OCI-LY1 (cell line): ENCODE measurements at regions not wholly inside any gene's neighbourhood (a gene's known extent, or its start where the extent isn't known, plus 50 kb on each side); places are given as distances from the start of the nearest gene placed in this dataset.

Experiments used
- H2AFZ ChIP-seq: fragments of 200-600 bp; sonication (generic), shearing (Covaris generic); 2 replicates; pipeline ENCODE4 v1.6.0; 2014; ENCODE audit warnings: antibody characterized with exemption, mild to moderate bottlenecking, low read length
- H3F3A ChIP-seq: fragments of 200-600 bp; sonication (generic), shearing (Covaris generic); 2 replicates; pipeline ENCODE4 v1.6.0; 2014; ENCODE audit warnings: mild to moderate bottlenecking, antibody characterized with exemption, low read length, moderate library complexity; ENCODE audit not compliant: insufficient read depth
- H3K27ac ChIP-seq: fragments of 200-600 bp; sonication (generic); 2 replicates; pipeline ENCODE4 v1.5.1; 2014; ENCODE audit warnings: low read length, mixed run types, mild to moderate bottlenecking, low read depth; ENCODE audit not compliant: poor library complexity, severe bottlenecking
- H3K27me3 ChIP-seq: fragments of 200-600 bp; sonication (generic); 2 replicates; pipeline ENCODE4 v1.6.0; 2014; ENCODE audit warnings: antibody characterized with exemption, mild to moderate bottlenecking, low read length, moderate library complexity; ENCODE audit not compliant: insufficient read depth
- H3K36me3 ChIP-seq: fragments of 200-600 bp; sonication (generic); 2 replicates; pipeline ENCODE4 v1.6.1; 2014; ENCODE audit warnings: mild to moderate bottlenecking, antibody characterized with exemption, low read length, moderate library complexity, mixed read lengths; ENCODE audit not compliant: insufficient read depth
- H3K4me1 ChIP-seq: fragments of 200-600 bp; sonication (generic); 2 replicates; pipeline ENCODE4 v1.5.1; 2014; ENCODE audit warnings: mild to moderate bottlenecking, low read length, moderate library complexity; ENCODE audit not compliant: insufficient read depth, severe bottlenecking
- H3K4me2 ChIP-seq: fragments of 200-600 bp; sonication (generic), shearing (Covaris generic); 2 replicates; pipeline ENCODE4 v1.6.1; 2014; ENCODE audit warnings: low read length
- H3K4me3 ChIP-seq: fragments of 200-600 bp; sonication (generic); 2 replicates; pipeline ENCODE4 v1.5.1; 2014; ENCODE audit warnings: low read length, low read depth, mild to moderate bottlenecking, mixed read lengths; ENCODE audit not compliant: poor library complexity, severe bottlenecking
- H3K79me2 ChIP-seq: fragments of 200-600 bp; shearing (Covaris generic); 2 replicates; pipeline ENCODE4 v1.6.1; 2016; ENCODE audit warnings: mixed run types, low read length, mixed read lengths; ENCODE audit not compliant: insufficient read depth
- H3K9ac ChIP-seq: fragments of 200-600 bp; sonication (generic), shearing (Covaris generic); 2 replicates; pipeline ENCODE4 v1.6.1; 2014; ENCODE audit warnings: mild to moderate bottlenecking, low read length, mixed read lengths
- H3K9me2 ChIP-seq: fragments of 200-600 bp; sonication (generic), shearing (Covaris generic); 2 replicates; pipeline ENCODE4 v1.6.1; 2014; ENCODE audit warnings: low read depth, mild to moderate bottlenecking, low read length, mixed read lengths
- H3K9me3 ChIP-seq: fragments of 200-600 bp; shearing (Covaris generic); 2 replicates; pipeline ENCODE4 v1.6.1; 2014; ENCODE audit warnings: low read length, mixed read lengths
- H4K20me1 ChIP-seq: fragments of 200-600 bp; sonication (generic), shearing (Covaris generic); 2 replicates; pipeline ENCODE4 v1.6.0; 2016; ENCODE audit warnings: mild to moderate bottlenecking, low read length; ENCODE audit not compliant: insufficient read depth
- EZH2 ChIP-seq: fragments of 200-600 bp; sonication (generic), shearing (Covaris generic); IDR thresholded peaks from 2 replicates; pipeline ENCODE4 v1.8.0; 2017; ENCODE audit warnings: borderline replicate concordance, mixed run types, mild to moderate bottlenecking, antibody characterized with exemption, low read length, moderate library complexity, mixed read lengths
- TF ChIP-seq, protein P1 (sequence below): fragments of 200-600 bp; sonication (generic), shearing (Covaris generic); IDR thresholded peaks from 2 replicates; pipeline ENCODE4 v1.5.1; 2017; ENCODE audit warnings: mild to moderate bottlenecking, antibody characterized with exemption, low read length, moderate library complexity, mixed read lengths

DNA sequence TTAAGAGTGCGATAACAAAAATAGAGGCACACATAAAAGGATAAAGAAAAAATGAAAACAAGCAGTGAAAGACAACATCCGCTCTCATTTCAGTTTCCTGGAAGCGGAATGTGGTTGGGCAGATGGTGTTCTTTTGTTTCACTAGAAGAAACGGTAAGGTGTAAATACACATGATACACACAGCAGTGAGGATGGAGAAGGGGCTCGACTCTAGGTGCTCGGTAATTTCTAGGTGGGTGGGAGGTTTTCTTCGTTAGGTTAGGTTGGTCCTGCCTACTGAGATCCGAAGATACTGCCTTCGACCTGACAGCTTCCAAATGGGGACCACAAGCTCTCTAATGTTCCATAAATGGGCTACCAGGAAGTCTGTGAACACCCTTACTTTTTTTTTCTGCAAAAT is 1082.5 kb downstream of the BCL11B start:
- H3K27me3 ChIP-seq: 0 out of 2 replicates have a peak, but pooled peaks cover 3% of the 10 kb centered on the region
- H3K27ac ChIP-seq: no peak overlapping the region
- no peaks in the 10 kb centered on the region for H4K20me1 ChIP-seq

GRCh38 chr14:98189944-98190343 is 1082.1 kb downstream of the BCL11B start:
- Histone ChIP-seq H3K27ac (no peak overlapping the region), H3K4me3 (no peak overlapping the region), H3K9me2 (no peaks in the 10 kb centered on the region), H3K9me3 (no peaks in the 10 kb centered on the region), H3F3A (no peaks in the 10 kb centered on the region), H2AFZ (no peak overlapping the region), H3K79me2 (no peaks in the 10 kb centered on the region), H3K36me3 (no peaks in the 10 kb centered on the region), H3K9ac (no peak overlapping the region), H3K4me1 (no peaks in the 10 kb centered on the region), H4K20me1 (no peaks in the 10 kb centered on the region), H3K27me3 (0 out of 2 replicates have a peak, but pooled peaks cover 3% of the 10 kb centered on the region), H3K4me2 (no peak overlapping the region)
- TF ChIP-seq, protein P1, sequence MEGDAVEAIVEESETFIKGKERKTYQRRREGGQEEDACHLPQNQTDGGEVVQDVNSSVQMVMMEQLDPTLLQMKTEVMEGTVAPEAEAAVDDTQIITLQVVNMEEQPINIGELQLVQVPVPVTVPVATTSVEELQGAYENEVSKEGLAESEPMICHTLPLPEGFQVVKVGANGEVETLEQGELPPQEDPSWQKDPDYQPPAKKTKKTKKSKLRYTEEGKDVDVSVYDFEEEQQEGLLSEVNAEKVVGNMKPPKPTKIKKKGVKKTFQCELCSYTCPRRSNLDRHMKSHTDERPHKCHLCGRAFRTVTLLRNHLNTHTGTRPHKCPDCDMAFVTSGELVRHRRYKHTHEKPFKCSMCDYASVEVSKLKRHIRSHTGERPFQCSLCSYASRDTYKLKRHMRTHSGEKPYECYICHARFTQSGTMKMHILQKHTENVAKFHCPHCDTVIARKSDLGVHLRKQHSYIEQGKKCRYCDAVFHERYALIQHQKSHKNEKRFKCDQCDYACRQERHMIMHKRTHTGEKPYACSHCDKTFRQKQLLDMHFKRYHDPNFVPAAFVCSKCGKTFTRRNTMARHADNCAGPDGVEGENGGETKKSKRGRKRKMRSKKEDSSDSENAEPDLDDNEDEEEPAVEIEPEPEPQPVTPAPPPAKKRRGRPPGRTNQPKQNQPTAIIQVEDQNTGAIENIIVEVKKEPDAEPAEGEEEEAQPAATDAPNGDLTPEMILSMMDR: no peak
- TF ChIP-seq EZH2: no peak

More for the DNA sequence above, 1082.5 kb downstream of the BCL11B start:
- Histone ChIP-seq H3K4me3 (no peak overlapping the region), H3K4me2 (no peak overlapping the region), H3K4me1 (no peaks in the 10 kb centered on the region), H3K9me3 (no peaks in the 10 kb centered on the region), H3K79me2 (no peaks in the 10 kb centered on the region), H2AFZ (no peak overlapping the region), H3K36me3 (no peaks in the 10 kb centered on the region), H3K9me2 (no peaks in the 10 kb centered on the region), H3F3A (no peaks in the 10 kb centered on the region), H3K9ac (no peak overlapping the region)
- no peak for TF ChIP-seq EZH2
- TF ChIP-seq, protein P1: no peak

DNA sequence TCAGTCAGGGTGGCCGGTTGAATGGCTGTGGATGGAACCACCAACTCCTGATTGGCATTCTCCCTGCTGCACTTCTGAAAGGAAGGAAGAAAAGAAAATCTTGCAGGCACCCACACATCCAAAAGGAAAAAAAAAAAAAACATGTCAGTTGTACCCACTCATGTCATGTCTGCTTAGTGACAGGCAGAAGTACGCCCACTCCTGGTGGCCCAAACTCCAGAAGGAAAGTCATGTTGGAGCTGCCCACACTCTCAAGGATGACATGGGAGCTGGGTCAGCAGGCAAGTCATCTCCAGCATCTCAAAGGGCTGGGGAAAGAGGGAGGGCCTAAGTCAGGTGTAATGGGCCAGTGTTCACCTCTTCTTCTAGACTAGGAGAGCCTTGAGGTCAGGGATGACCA is 1079.1 kb downstream of the BCL11B start:
- TF ChIP-seq, protein P1: no peak
- TF ChIP-seq EZH2: no peak
- no peak overlapping the region for H3K4me3 ChIP-seq
- H3K4me2 ChIP-seq: no peak overlapping the region
- H4K20me1 ChIP-seq: no peaks in the 10 kb centered on the region
- no peak overlapping the region for H2AFZ ChIP-seq
- no peaks in the 10 kb centered on the region for H3K79me2 ChIP-seq
- H3K27me3 ChIP-seq: no peaks in the 10 kb centered on the region
- no peaks in the 10 kb centered on the region for H3K4me1 ChIP-seq
- no peaks in the 10 kb centered on the region for H3K36me3 ChIP-seq
- no peaks in the 10 kb centered on the region for H3K9me3 ChIP-seq
- no peak overlapping the region for H3K27ac ChIP-seq
- H3F3A ChIP-seq: no peaks in the 10 kb centered on the region
- H3K9ac ChIP-seq: no peak overlapping the region
- no peaks in the 10 kb centered on the region for H3K9me2 ChIP-seq
